SK-N-SH (cell line): ENCODE measurements at regions not wholly inside any gene's neighbourhood (a gene's known extent, or its start where the extent isn't known, plus 50 kb on each side); places are given as distances from the start of the nearest gene placed in this dataset.
A peak's percentile ranks its signal among the peaks of the same experiment; 100 is the strongest.

Experiments
- CTCF ChIA-PET: fragments of 300-600, 350-600 bp; formaldehyde crosslinking; extraction: SDS; loops from one replicate; lab custom pipeline; 2021; lab: Yijun Ruan, JAX
- POLR2A ChIA-PET: fragments of 350-600 bp; sonication (Branson Sonifier 250); formaldehyde crosslinking; extraction: SDS; loops from one replicate; lab custom pipeline; 2020; ENCODE audit warnings: antibody characterized with exemption, inconsistent platforms; lab: Yijun Ruan, JAX
- DNase-seq: peaks from one replicate; pipeline ENCODE4 v3.0.0; 2012
- H2AFZ ChIP-seq: fragments of 200-600 bp; sonication (generic); 2 replicates; pipeline ENCODE4 v1.8.1; 2016; ENCODE audit warnings: antibody characterized with exemption, mild to moderate bottlenecking, low read depth
- H3F3A ChIP-seq: fragments of 200-600 bp; sonication (generic); replicated peaks from 2 replicates; pipeline ENCODE3; 2016; ENCODE audit warnings: antibody characterized with exemption, mild to moderate bottlenecking; ENCODE audit not compliant: insufficient read depth
- H3K27ac ChIP-seq, 2 experiments: fragments of 200-500 bp in 1 of 2; fragments of 200-600 bp in 1 of 2; sonication (Bioruptor generic) in 1 of 2; sonication (generic), shearing (Covaris generic) in 1 of 2; 2 replicates each; pipeline versions ENCODE4 v1.5.1 to v1.6.1; 2014 to 2016; ENCODE audit warnings: low read depth in 2 of 2, inconsistent platforms in 1 of 2, low read length in 1 of 2, mild to moderate bottlenecking in 1 of 2, mixed read lengths in 1 of 2
- H3K27me3 ChIP-seq: fragments of 200-600 bp; sonication (generic), shearing (Covaris generic); 2 replicates; pipeline ENCODE4 v1.6.1; 2016; ENCODE audit warnings: mixed run types; ENCODE audit not compliant: insufficient read depth
- H3K36me3 ChIP-seq, 2 experiments: fragments of 200-500 bp in 1 of 2; fragments of 200-600 bp in 1 of 2; sonication (Bioruptor generic) in 1 of 2; sonication (generic) in 1 of 2; replicated peaks in 1 of 2; 2 replicates each; pipeline versions ENCODE3 to v1.5.1; 2014 to 2016; ENCODE audit warnings: low read length in 1 of 2, mild to moderate bottlenecking in 1 of 2; ENCODE audit not compliant: insufficient read depth in 2 of 2, control insufficient read depth in 1 of 2
- H3K4me1 ChIP-seq, 2 experiments: fragments of 200-500 bp in 1 of 2; fragments of 200-600 bp in 1 of 2; sonication (Bioruptor generic) in 1 of 2; sonication (generic), shearing (Covaris generic) in 1 of 2; 2 replicates each; pipeline versions ENCODE4 v1.5.1 to v1.6.1; 2014 to 2016; ENCODE audit warnings: low read depth in 1 of 2, low read length in 1 of 2, mixed run types in 1 of 2; ENCODE audit not compliant: insufficient read depth in 2 of 2, control insufficient read depth in 1 of 2
- H3K4me2 ChIP-seq: fragments of 200-600 bp; sonication (generic), shearing (Covaris generic); 2 replicates; pipeline ENCODE4 v1.6.1; 2017; ENCODE audit warnings: mixed run types
- H3K4me3 ChIP-seq, 2 experiments: fragments of 200-500 bp in 1 of 2; fragments of 200-600 bp in 1 of 2; sonication (Bioruptor generic) in 1 of 2; sonication (generic), shearing (Covaris generic) in 1 of 2; 2 replicates each; pipeline versions ENCODE4 v1.5.1 to v1.8.1; 2014 to 2016; ENCODE audit warnings: low read depth in 2 of 2, inconsistent platforms in 1 of 2, low read length in 1 of 2, mild to moderate bottlenecking in 1 of 2, mixed read lengths in 1 of 2, moderate library complexity in 1 of 2
- H3K79me2 ChIP-seq: fragments of 200-600 bp; sonication (generic); 2 replicates; pipeline ENCODE4 v1.8.1; 2017; ENCODE audit warnings: mild to moderate bottlenecking; ENCODE audit not compliant: insufficient read depth
- H3K9ac ChIP-seq: fragments of 200-600 bp; sonication (generic); 2 replicates; pipeline ENCODE4 v1.6.1; 2017; ENCODE audit warnings: mixed run types
- H3K9me2 ChIP-seq: fragments of 200-600 bp; sonication (generic); 2 replicates; pipeline ENCODE4 v1.6.1; 2017; ENCODE audit warnings: mixed run types
- H3K9me3 ChIP-seq: fragments of 200-600 bp; sonication (generic); 2 replicates; pipeline ENCODE4 v1.6.1; 2017; ENCODE audit warnings: mixed run types, mild to moderate bottlenecking, moderate library complexity
- H4K20me1 ChIP-seq: fragments of 200-600 bp; sonication (generic); 2 replicates; pipeline ENCODE4 v1.6.1; 2017; ENCODE audit warnings: mild to moderate bottlenecking, mixed run types; ENCODE audit not compliant: insufficient read depth
- CTCF ChIP-seq: fragments of 200-600 bp; sonication (generic); IDR thresholded peaks from 2 replicates; pipeline ENCODE4 v1.6.1; 2017; ENCODE audit warnings: antibody characterized with exemption, mild to moderate bottlenecking, moderate library complexity
- EZH2phosphoT487 ChIP-seq: fragments of 200-600 bp; sonication (generic); IDR thresholded peaks from 2 replicates; pipeline ENCODE4 v1.6.1; 2017; ENCODE audit warnings: low read depth, mixed run types, mild to moderate bottlenecking, antibody characterized with exemption, moderate library complexity, borderline replicate concordance
- FOXM1 ChIP-seq: IDR thresholded peaks from 2 replicates; pipeline ENCODE4 v1.4.0; 2012; ENCODE audit warnings: low read depth, mild to moderate bottlenecking
- GABPA ChIP-seq: IDR thresholded peaks from 2 replicates; pipeline ENCODE4 v1.4.0; 2012; ENCODE audit warnings: low read depth, mild to moderate bottlenecking
- GATA2 ChIP-seq: sonication (generic); formaldehyde crosslinking; IDR thresholded peaks from 2 replicates; pipeline ENCODE4 v1.5.0; 2020; ENCODE audit warnings: mild to moderate bottlenecking, missing genetic modification reagents
- NFIC ChIP-seq: IDR thresholded peaks from 2 replicates; pipeline ENCODE4 v1.4.0; 2012; ENCODE audit warnings: borderline replicate concordance
- NRF1 ChIP-seq: IDR thresholded peaks from 2 replicates; pipeline ENCODE4 v1.6.1; 2012; ENCODE audit warnings: low read depth, mild to moderate bottlenecking, low read length
- PBX3 ChIP-seq: IDR thresholded peaks from 2 replicates; pipeline ENCODE4; 2012
- REST ChIP-seq: IDR thresholded peaks from 2 replicates; pipeline ENCODE4 v1.6.1; 2012; ENCODE audit warnings: mild to moderate bottlenecking, low read depth, low read length, moderate library complexity
- RFX5 ChIP-seq: IDR thresholded peaks from 2 replicates; pipeline ENCODE4 v1.6.1; 2012; ENCODE audit warnings: mild to moderate bottlenecking, improper control_type of control experiment, low read length
- TAF1 ChIP-seq: IDR thresholded peaks from 2 replicates; pipeline ENCODE4 v1.6.1; 2012; ENCODE audit warnings: low read depth, mild to moderate bottlenecking, low read length, moderate library complexity, borderline replicate concordance
- USF2 ChIP-seq: fragments of 150-350 bp; IDR thresholded peaks from 2 replicates; pipeline ENCODE4 v1.6.1; 2017; ENCODE audit warnings: antibody characterized with exemption, low read length, low read depth, borderline replicate concordance
- YY1 ChIP-seq: IDR thresholded peaks from 2 replicates; pipeline ENCODE4 v1.4.0; 2012; ENCODE audit warnings: low read depth, mild to moderate bottlenecking
- WGBS: methylation state at CpG from one replicate; pipeline ENCODE4 v1.1.6; 2017; ENCODE audit warnings: low lambda C conversion rate; 5-methylcytosine and 5-hydroxymethylcytosine counted together
- TF ChIP-seq, protein P1 (sequence below): IDR thresholded peaks from 2 replicates; pipeline ENCODE4 v1.4.0; 2012; ENCODE audit warnings: low read depth, borderline replicate concordance

GRCh38 chrX:129000018-129000417 lies 523.3 kb downstream of the SMARCA1 start:
- Histone ChIP-seq H3K9ac (no peak overlapping the region), H3K4me3 (no peak overlapping the region), H3K4me1 (no peaks in the 10 kb centered on the region), H3K36me3 (no peaks in the 10 kb centered on the region), H2AFZ (no peak overlapping the region), H3K9me3 (no peaks in the 10 kb centered on the region), H3F3A (no peaks in the 10 kb centered on the region), H3K27ac (no peak overlapping the region), H3K27me3 (no peaks in the 10 kb centered on the region), H4K20me1 (no peaks in the 10 kb centered on the region), H3K79me2 (no peaks in the 10 kb centered on the region), H3K9me2 (no peaks in the 10 kb centered on the region), H3K4me2 (no peak overlapping the region)
- WGBS: 2% methylated on average over 3 of the region's 3 CpGs
- POLR2A ChIA-PET: no interaction called here
- TF ChIP-seq EZH2phosphoT487: no peak
- no peak for TF ChIP-seq GATA2 (CRISPR knock-in tag)
- TF ChIP-seq RFX5: no peak
- CTCF ChIA-PET: no interaction called here
- DNase-seq: no peak

DNA sequence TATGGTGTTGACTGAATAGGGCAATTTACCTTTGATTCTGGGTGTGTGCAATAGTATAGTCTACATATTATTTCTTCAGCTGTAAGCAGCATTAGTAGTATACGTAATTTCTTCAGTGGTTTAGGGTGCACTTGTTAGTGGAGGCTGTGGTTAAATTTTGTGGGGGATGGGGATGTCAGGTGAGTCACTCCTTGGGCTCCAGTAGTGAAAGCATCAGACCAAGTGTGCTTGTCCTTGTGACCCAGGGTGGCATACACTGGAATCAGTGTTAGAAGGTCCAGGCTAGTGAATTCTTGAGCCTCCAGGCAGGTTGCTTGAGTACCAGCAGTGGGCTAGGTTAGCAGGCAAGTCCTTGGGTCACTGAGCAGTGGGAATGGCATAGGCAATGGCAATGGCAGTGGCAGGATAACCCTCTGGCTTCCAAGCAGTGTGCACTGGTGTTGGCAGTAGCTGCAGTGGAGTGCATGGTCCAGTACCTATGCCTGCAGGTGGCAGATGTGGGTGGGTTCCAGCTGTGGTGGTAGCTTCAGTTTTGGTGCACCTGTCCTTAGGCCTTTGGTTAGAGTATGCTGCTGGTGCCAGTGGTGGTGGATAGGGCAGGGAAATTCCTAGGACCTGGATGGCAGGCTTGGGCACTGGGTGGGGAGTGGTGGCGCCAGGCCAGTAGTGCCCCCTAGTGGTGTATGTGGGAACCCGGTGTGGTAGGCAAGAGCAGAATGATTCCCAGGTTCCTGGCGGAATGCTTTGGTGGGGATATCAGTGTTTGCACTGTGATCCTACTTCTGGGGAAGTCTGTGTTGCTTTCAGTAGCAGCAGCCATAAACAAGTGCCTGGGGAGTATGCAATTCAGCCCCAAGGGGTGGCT lies 531.0 kb downstream of the SMARCA1 start:
- Histone ChIP-seq H3K9me2 (no peaks in the 10 kb centered on the region), H4K20me1 (no peaks in the 10 kb centered on the region), H3K27me3 (no peaks in the 10 kb centered on the region), H2AFZ (no peak overlapping the region), H3K9me3 (no peaks in the 10 kb centered on the region), H3K4me3 (no peak overlapping the region), H3K4me2 (no peak overlapping the region), H3K36me3 (no peaks in the 10 kb centered on the region), H3K27ac (no peak overlapping the region), H3F3A (no peaks in the 10 kb centered on the region), H3K79me2 (no peaks in the 10 kb centered on the region), H3K9ac (no peak overlapping the region), H3K4me1 (no peaks in the 10 kb centered on the region)
- CTCF ChIA-PET: interaction anchor here (0.8 to 1.7 kb wide), 3 partner anchors 17 to 822 kb away, joined by 3 to 4 read pairs (median 3); no protein-coding TSS in a partner anchor
- DNase-seq: peak; percentile 9
- POLR2A ChIA-PET: no interaction called here
- WGBS: 7% methylated on average over 1 of the region's 4 CpGs
- TF ChIP-seq FOXM1: no peak
- no peak for TF ChIP-seq YY1
- TF ChIP-seq PBX3: no peak
- no peak; the same call in 1 of the 2 replicates for TF ChIP-seq CTCF
- no peak for TF ChIP-seq REST
- TF ChIP-seq, protein P1, sequence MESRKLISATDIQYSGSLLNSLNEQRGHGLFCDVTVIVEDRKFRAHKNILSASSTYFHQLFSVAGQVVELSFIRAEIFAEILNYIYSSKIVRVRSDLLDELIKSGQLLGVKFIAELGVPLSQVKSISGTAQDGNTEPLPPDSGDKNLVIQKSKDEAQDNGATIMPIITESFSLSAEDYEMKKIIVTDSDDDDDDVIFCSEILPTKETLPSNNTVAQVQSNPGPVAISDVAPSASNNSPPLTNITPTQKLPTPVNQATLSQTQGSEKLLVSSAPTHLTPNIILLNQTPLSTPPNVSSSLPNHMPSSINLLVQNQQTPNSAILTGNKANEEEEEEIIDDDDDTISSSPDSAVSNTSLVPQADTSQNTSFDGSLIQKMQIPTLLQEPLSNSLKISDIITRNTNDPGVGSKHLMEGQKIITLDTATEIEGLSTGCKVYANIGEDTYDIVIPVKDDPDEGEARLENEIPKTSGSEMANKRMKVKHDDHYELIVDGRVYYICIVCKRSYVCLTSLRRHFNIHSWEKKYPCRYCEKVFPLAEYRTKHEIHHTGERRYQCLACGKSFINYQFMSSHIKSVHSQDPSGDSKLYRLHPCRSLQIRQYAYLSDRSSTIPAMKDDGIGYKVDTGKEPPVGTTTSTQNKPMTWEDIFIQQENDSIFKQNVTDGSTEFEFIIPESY: no peak
- no peak for TF ChIP-seq EZH2phosphoT487
- no peak for TF ChIP-seq GATA2 (CRISPR knock-in tag)
- TF ChIP-seq USF2: no peak
- no peak for TF ChIP-seq NFIC
- no peak for TF ChIP-seq GABPA
- TF ChIP-seq TAF1: no peak
- TF ChIP-seq NRF1: no peak
